ENCODE measurements at regions not wholly inside any gene's neighbourhood (a gene's known extent, or its start where the extent isn't known, plus 50 kb on each side); places are given as distances from the start of the nearest gene placed in this dataset.

GRCh38 chrX:114221445-114221844 is 362.4 kb upstream of the HTR2C start:
- no peak overlapping the region for H3K27ac ChIP-seq (ENCODE audit: extremely low read length, insufficient read depth, low read length)
- H3K27me3 ChIP-seq (ENCODE audit: control insufficient read depth in 1 of 2, insufficient read depth in 2 of 2, low read length in 2 of 2), result no peaks in the 10 kb centered on the region
- no peaks in the 10 kb centered on the region for H3K9me3 ChIP-seq (ENCODE audit: low read length)
- TF ChIP-seq MAFF (IDR thresholded peaks at IDR 0.05; ENCODE audit: low read depth, low read length) (peak; percentile 41; the same call in 1 of the 2 replicates), CBX1 (IDR thresholded peaks at IDR 0.05; ENCODE audit: low read depth) (no peak), MAFK (conservative IDR thresholded peaks at IDR 0.05 in 1 of 2, IDR thresholded peaks at IDR 0.05 in 1 of 2; ENCODE audit: low read length in 2 of 2) (peak; percentile 19 to 58; a peak in 2 of 4 replicates)
- ATAC-seq, result no peak
- intact Hi-C loops (cut with micrococcal nuclease; ENCODE audit: unreplicated experiment), result no loop called here
- no peak for FAIRE-seq
- no peak overlapping the region for H3K4me3 ChIP-seq (replicated peaks in 1 of 3; ENCODE audit: insufficient read depth in 1 of 3, low read depth in 2 of 3, low read length in 3 of 3)
- no peak for DNase-seq (ENCODE audit: low spot score)
- BruUV-seq (replicated peaks), result no TSS peak
- WGBS (ENCODE audit: low lambda C conversion rate), result 0% methylated on average over 2 of the region's 2 CpGs
- CTCF ChIA-PET (ENCODE audit: low intra/inter-chr PET ratio, low total read pairs), result no interaction called here
- no peaks in the 10 kb centered on the region for H3K79me2 ChIP-seq (ENCODE audit: insufficient read depth, low read length)
- H3K4me1 ChIP-seq (ENCODE audit: insufficient read depth, low read length), result no peaks in the 10 kb centered on the region
- no peaks in the 10 kb centered on the region for H4K20me1 ChIP-seq (ENCODE audit: insufficient read depth, low read length)
- in situ Hi-C loops (cut with HindIII; ENCODE audit: extremely low pct_ligation_motif_present, low pct_unique_long_range_greater_than_20kb), result no loop called here
- no peak overlapping the region for H2AFZ ChIP-seq (ENCODE audit: low read length)
- H3K9ac ChIP-seq (ENCODE audit: insufficient read depth, low read depth, low read length), result no peak overlapping the region
- no peak overlapping the region for H3K4me2 ChIP-seq (ENCODE audit: low read depth, low read length)
- no peaks in the 10 kb centered on the region for H3K36me3 ChIP-seq (replicated peaks in 1 of 2; ENCODE audit: control insufficient read depth in 1 of 2, insufficient read depth in 2 of 2, low read length in 2 of 2)
- POLR2A ChIA-PET, result no interaction called here

GRCh38 chrX:114210879-114211278 is 373.0 kb upstream of the HTR2C start:
- no TSS peak for BruUV-seq (replicated peaks)
- no peaks in the 10 kb centered on the region for H4K20me1 ChIP-seq (ENCODE audit: insufficient read depth, low read length)
- no peak for ATAC-seq
- no peak overlapping the region for H2AFZ ChIP-seq (ENCODE audit: low read length)
- H3K4me3 ChIP-seq (replicated peaks in 1 of 3; ENCODE audit: insufficient read depth in 1 of 3, low read depth in 2 of 3, low read length in 3 of 3), result no peak overlapping the region
- in situ Hi-C loops (cut with HindIII; ENCODE audit: extremely low pct_ligation_motif_present, low pct_unique_long_range_greater_than_20kb), result no loop called here
- no peak for FAIRE-seq
- no peaks in the 10 kb centered on the region for H3K36me3 ChIP-seq (replicated peaks in 1 of 2; ENCODE audit: control insufficient read depth in 1 of 2, insufficient read depth in 2 of 2, low read length in 2 of 2)
- H3K4me1 ChIP-seq (ENCODE audit: insufficient read depth, low read length), result no peaks in the 10 kb centered on the region
- no peaks in the 10 kb centered on the region for H3K79me2 ChIP-seq (ENCODE audit: insufficient read depth, low read length)
- H3K27me3 ChIP-seq (ENCODE audit: control insufficient read depth in 1 of 2, insufficient read depth in 2 of 2, low read length in 2 of 2), result no peaks in the 10 kb centered on the region
- DNase-seq (ENCODE audit: low spot score), result no peak
- ChIA-PET POLR2A (no interaction called here), CTCF (ENCODE audit: low intra/inter-chr PET ratio, low total read pairs) (no interaction called here)
- no peaks in the 10 kb centered on the region for H3K9me3 ChIP-seq (ENCODE audit: low read length)
- intact Hi-C loops (cut with micrococcal nuclease; ENCODE audit: unreplicated experiment), result no loop called here
- H3K9ac ChIP-seq (ENCODE audit: insufficient read depth, low read depth, low read length), result no peak overlapping the region
- H3K27ac ChIP-seq (ENCODE audit: extremely low read length, insufficient read depth, low read length), result no peak overlapping the region
- H3K4me2 ChIP-seq (ENCODE audit: low read depth, low read length), result no peak overlapping the region
- WGBS (ENCODE audit: low lambda C conversion rate), result no CpG with 5 or more reads among the region's 3 CpGs
- TF ChIP-seq ZNF510 (CRISPR knock-in tag; IDR thresholded peaks at IDR 0.05; ENCODE audit: low read depth), result no peak
- no peak for TF ChIP-seq ARNTL (CRISPR knock-in tag; IDR thresholded peaks at IDR 0.05)
- no peak for TF ChIP-seq ZNF354B (CRISPR knock-in tag; IDR thresholded peaks at IDR 0.05)
- TF ChIP-seq PAXIP1 (CRISPR knock-in tag; conservative IDR thresholded peaks at IDR 0.05), result no peak
- TF ChIP-seq FIP1L1 (IDR thresholded peaks at IDR 0.05; ENCODE audit: borderline replicate concordance, insufficient read depth, low read depth, low read length), result no peak
- TF ChIP-seq HMG20A (CRISPR knock-in tag; IDR thresholded peaks at IDR 0.05; ENCODE audit: borderline replicate concordance), result no peak
- TF ChIP-seq PRDM15 (CRISPR knock-in tag; IDR thresholded peaks at IDR 0.05), result no peak
- no peak for TF ChIP-seq E2F5 (CRISPR knock-in tag; conservative IDR thresholded peaks at IDR 0.05)
- TF ChIP-seq HOXA3 (CRISPR knock-in tag; IDR thresholded peaks at IDR 0.05), result no peak
